GM21786 (cell line): ENCODE measurements at regions not wholly inside any gene's neighbourhood (a gene's known extent, or its start where the extent isn't known, plus 50 kb on each side); places are given as distances from the start of the nearest gene placed in this dataset.

ENCODE experiments used
- ATAC-seq: cut with Tn5 transposase; IDR thresholded peaks from one replicate; pipeline ENCODE4 v1.9.1; 2021; ENCODE audit not compliant: unreplicated experiment

- no peak for ATAC-seq
These were observed 399.5 kb downstream of the RFC3 start for GRCh38 chr13:34217343-34218025.

GRCh38 chr13:34223984-34224383, 406.0 kb downstream of the RFC3 start:
- no peak for ATAC-seq

GRCh38 chr13:34224877-34225276, 406.9 kb downstream of the RFC3 start:
- no peak for ATAC-seq

GRCh38 chr13:34230271-34230670, 412.3 kb downstream of the RFC3 start:
- no peak for ATAC-seq

- ATAC-seq = no peak
These were observed 423.4 kb downstream of the RFC3 start for GRCh38 chr13:34241332-34241731.

GRCh38 chr13:34243403-34243802, 425.5 kb downstream of the RFC3 start:
- ATAC-seq = no peak

- ATAC-seq = no peak
These were observed 428.6 kb downstream of the RFC3 start for GRCh38 chr13:34246511-34246910.

- ATAC-seq = no peak
These were observed 429.6 kb downstream of the RFC3 start for GRCh38 chr13:34247596-34247995.

- no peak for ATAC-seq
These were observed 431.6 kb downstream of the RFC3 start for GRCh38 chr13:34249546-34250039.

GRCh38 chr13:34250151-34250670, 432.3 kb downstream of the RFC3 start:
- ATAC-seq = no peak

- no peak for ATAC-seq
These were observed 436.4 kb downstream of the RFC3 start for GRCh38 chr13:34254366-34254765.

GRCh38 chr13:34255711-34256110, 437.8 kb downstream of the RFC3 start:
- no peak for ATAC-seq

GRCh38 chr13:34256236-34256635, 438.3 kb downstream of the RFC3 start:
- ATAC-seq = no peak

GRCh38 chr13:34257966-34258365, 440.0 kb downstream of the RFC3 start:
- ATAC-seq = no peak

- ATAC-seq = no peak
These were observed 440.9 kb downstream of the RFC3 start for GRCh38 chr13:34258646-34259386.

GRCh38 chr13:34263681-34264080, 445.7 kb downstream of the RFC3 start:
- no peak for ATAC-seq

GRCh38 chr13:34265046-34265679, 447.2 kb downstream of the RFC3 start:
- no peak for ATAC-seq

- no peak for ATAC-seq
These were observed 458.8 kb downstream of the RFC3 start for GRCh38 chr13:34276764-34277163.

GRCh38 chr13:34277936-34278335, 460.0 kb downstream of the RFC3 start:
- ATAC-seq = no peak

GRCh38 chr13:34278780-34279179, 460.8 kb downstream of the RFC3 start:
- no peak for ATAC-seq

GRCh38 chr13:34290661-34291060, 472.7 kb downstream of the RFC3 start:
- no peak for ATAC-seq
